ENCODE measurements at regions not wholly inside any gene's neighbourhood (a gene's known extent, or its start where the extent isn't known, plus 50 kb on each side); places are given as distances from the start of the nearest gene placed in this dataset.

- TF ChIP-seq POLR2AphosphoS5 (IDR thresholded peaks at IDR 0.05; ENCODE audit: low read depth) (no peak), CTCF (conservative IDR thresholded peaks at IDR 0.05; ENCODE audit: low read depth in 2 of 2) (no peak), EZH2phosphoT487 (IDR thresholded peaks at IDR 0.05; ENCODE audit: unreplicated experiment) (no peak), EZH2 (IDR thresholded peaks at IDR 0.05; ENCODE audit: low read depth, unreplicated experiment) (no peak), NANOG (IDR thresholded peaks at IDR 0.05; ENCODE audit: borderline replicate concordance) (no peak), CREB1 (CRISPR knock-in tag; IDR thresholded peaks at IDR 0.05; ENCODE audit: low read depth) (no peak), REST (IDR thresholded peaks at IDR 0.05; ENCODE audit: unreplicated experiment) (no peak), JUNB (IDR thresholded peaks at IDR 0.05; ENCODE audit: unreplicated experiment) (no peak), ZNF114 (CRISPR knock-in tag; IDR thresholded peaks at IDR 0.05) (no peak), STAT1 (IDR thresholded peaks at IDR 0.05; ENCODE audit: unreplicated experiment) (no peak), ZNF462 (CRISPR knock-in tag; IDR thresholded peaks at IDR 0.05) (no peak), ETS1 (IDR thresholded peaks at IDR 0.05) (no peak)
These were observed 95.7 kb downstream of the PLXNA1 start for GRCh38 chr3:127078626-127079025.

Data from GM23338 (cell line).